NCI-H2227 treated with DMSO at 0.1 percent for 48 hours (cell line): ENCODE measurements at regions not wholly inside any gene's neighbourhood (a gene's known extent, or its start where the extent isn't known, plus 50 kb on each side); places are given as distances from the start of the nearest gene placed in this dataset.
"Not testable (repeated sequence)": the region's sequence is repeated elsewhere in the genome, so short reads cannot be mapped to it uniquely, and the experiment has no call there.

ENCODE experiments used
- DNase-seq: peaks from one replicate; lab custom pipeline; 2025; lab: John Stamatoyannopoulos, UW

GRCh38 chr18:68233018-68233417 lies 481.9 kb downstream of the TMX3 start:
- DNase-seq = peak; percentile 94

- DNase-seq = no peak
These were observed 485.6 kb downstream of the TMX3 start for GRCh38 chr18:68229351-68229750.

GRCh38 chr18:68221111-68221724 lies 493.7 kb downstream of the TMX3 start:
- no peak for DNase-seq

- DNase-seq = no peak
These were observed 494.4 kb downstream of the TMX3 start for GRCh38 chr18:68220458-68220857.

GRCh38 chr18:68219872-68220271 lies 495.0 kb downstream of the TMX3 start:
- no peak for DNase-seq

- no peak for DNase-seq
These were observed 495.6 kb downstream of the TMX3 start for GRCh38 chr18:68219274-68219673.

- DNase-seq = no peak
These were observed 499.0 kb downstream of the TMX3 start for GRCh38 chr18:68215931-68216330.

- no peak for DNase-seq
These were observed 528.9 kb downstream of the TMX3 start for GRCh38 chr18:68186039-68186438.

- no peak for DNase-seq
These were observed 533.0 kb downstream of the TMX3 start for GRCh38 chr18:68181956-68182355.

- DNase-seq = no peak
These were observed 535.1 kb downstream of the TMX3 start for GRCh38 chr18:68179811-68180210.

- DNase-seq = no peak
These were observed 536.0 kb downstream of the TMX3 start for GRCh38 chr18:68178921-68179320.

GRCh38 chr18:68177807-68178702 lies 536.9 kb downstream of the TMX3 start:
- DNase-seq = no peak

GRCh38 chr18:68176901-68177300 lies 538.0 kb downstream of the TMX3 start:
- DNase-seq = no peak

GRCh38 chr18:68172842-68173549 lies 541.9 kb downstream of the TMX3 start:
- no peak for DNase-seq

GRCh38 chr18:68164909-68165308 lies 550.0 kb downstream of the TMX3 start:
- DNase-seq = no peak

- not testable (repeated sequence) for DNase-seq
These were observed 561.1 kb downstream of the TMX3 start for GRCh38 chr18:68153821-68154220.

- no peak for DNase-seq
These were observed 562.1 kb downstream of the TMX3 start for GRCh38 chr18:68152770-68153169.

- peak; percentile 12 for DNase-seq
These were observed 563.9 kb downstream of the TMX3 start for GRCh38 chr18:68150961-68151360.

GRCh38 chr18:68148863-68149262 lies 566.0 kb downstream of the TMX3 start:
- no peak for DNase-seq

GRCh38 chr18:68147728-68148127 lies 567.2 kb downstream of the TMX3 start:
- peak; percentile 20 for DNase-seq

GRCh38 chr18:68121826-68122225 lies 593.1 kb downstream of the TMX3 start:
- DNase-seq = no peak

- no peak for DNase-seq
These were observed 593.6 kb downstream of the TMX3 start for GRCh38 chr18:68121308-68121707.

- DNase-seq = no peak
These were observed 598.5 kb upstream of the DSEL start for GRCh38 chr18:68114989-68115388.
